GM20000 (cell line): ENCODE measurements at regions not wholly inside any gene's neighbourhood (a gene's known extent, or its start where the extent isn't known, plus 50 kb on each side); places are given as distances from the start of the nearest gene placed in this dataset.

ENCODE experiments used
- DNase-seq: peaks from one replicate; pipeline ENCODE4 v3.0.0; 2012; ENCODE audit warnings: low spot score
- TF ChIP-seq, protein P1 (sequence below): IDR thresholded peaks from 2 replicates; pipeline ENCODE4 v1.5.1; 2012; ENCODE audit warnings: mild to moderate bottlenecking, control low read depth; ENCODE audit errors: extremely low read depth, missing control alignments

GRCh38 chr2:146990311-146991054 lies 854.3 kb upstream of the ACVR2A start:
- no peak for DNase-seq
- TF ChIP-seq, protein P1, sequence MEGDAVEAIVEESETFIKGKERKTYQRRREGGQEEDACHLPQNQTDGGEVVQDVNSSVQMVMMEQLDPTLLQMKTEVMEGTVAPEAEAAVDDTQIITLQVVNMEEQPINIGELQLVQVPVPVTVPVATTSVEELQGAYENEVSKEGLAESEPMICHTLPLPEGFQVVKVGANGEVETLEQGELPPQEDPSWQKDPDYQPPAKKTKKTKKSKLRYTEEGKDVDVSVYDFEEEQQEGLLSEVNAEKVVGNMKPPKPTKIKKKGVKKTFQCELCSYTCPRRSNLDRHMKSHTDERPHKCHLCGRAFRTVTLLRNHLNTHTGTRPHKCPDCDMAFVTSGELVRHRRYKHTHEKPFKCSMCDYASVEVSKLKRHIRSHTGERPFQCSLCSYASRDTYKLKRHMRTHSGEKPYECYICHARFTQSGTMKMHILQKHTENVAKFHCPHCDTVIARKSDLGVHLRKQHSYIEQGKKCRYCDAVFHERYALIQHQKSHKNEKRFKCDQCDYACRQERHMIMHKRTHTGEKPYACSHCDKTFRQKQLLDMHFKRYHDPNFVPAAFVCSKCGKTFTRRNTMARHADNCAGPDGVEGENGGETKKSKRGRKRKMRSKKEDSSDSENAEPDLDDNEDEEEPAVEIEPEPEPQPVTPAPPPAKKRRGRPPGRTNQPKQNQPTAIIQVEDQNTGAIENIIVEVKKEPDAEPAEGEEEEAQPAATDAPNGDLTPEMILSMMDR = no peak

- TF ChIP-seq, protein P1 = no peak
Observed at GRCh38 chr2:146989741-146990140, 855.1 kb upstream of the ACVR2A start.

GRCh38 chr2:146987996-146988395 lies 856.8 kb upstream of the ACVR2A start:
- DNase-seq = no peak
- TF ChIP-seq, protein P1 = no peak

More at GRCh38 chr2:146989741-146990140, 855.1 kb upstream of the ACVR2A start:
- DNase-seq = no peak

GRCh38 chr2:146986161-146986560 lies 858.7 kb upstream of the ACVR2A start:
- no peak for DNase-seq
- TF ChIP-seq, protein P1 = no peak

DNA sequence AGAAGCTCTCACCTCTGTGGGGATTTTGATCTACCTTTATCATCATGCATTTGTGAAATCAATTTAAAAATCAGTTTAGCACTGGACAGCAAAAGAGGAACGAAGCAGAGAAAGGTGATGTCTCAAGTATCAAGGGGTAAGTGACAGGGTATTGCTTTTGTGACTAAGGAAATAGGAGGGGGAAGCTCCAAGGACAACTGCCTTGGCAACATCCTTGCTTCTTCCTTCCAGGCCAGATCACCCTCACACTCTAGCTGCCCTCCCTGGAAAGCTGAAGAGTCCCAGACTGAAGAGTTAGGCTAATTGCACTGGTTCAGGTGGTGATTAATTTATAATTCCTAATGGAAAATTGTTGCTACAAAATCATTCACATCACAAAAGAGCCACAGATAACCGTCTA lies 859.1 kb upstream of the ACVR2A start:
- DNase-seq = no peak
- TF ChIP-seq, protein P1 = no peak

DNA sequence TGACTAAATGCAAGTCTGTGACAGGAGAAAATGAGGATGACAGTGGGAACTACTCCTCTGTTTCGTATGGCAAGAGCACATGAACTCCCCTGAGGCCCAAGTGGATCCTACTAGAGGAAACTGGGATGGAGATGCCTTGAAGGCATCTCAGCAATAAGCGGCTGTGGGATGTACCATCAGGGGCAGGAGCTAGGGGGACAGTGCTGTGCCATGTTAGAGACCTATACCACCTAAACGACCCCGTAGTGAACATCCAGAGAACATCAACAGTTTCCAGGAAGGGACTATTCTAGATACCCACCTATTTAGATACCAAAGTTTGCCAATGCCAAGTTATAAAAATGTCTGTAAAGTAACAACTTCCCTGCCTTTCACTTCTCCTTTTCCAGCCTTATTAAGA lies 860.8 kb upstream of the ACVR2A start:
- no peak for DNase-seq
- TF ChIP-seq, protein P1 = no peak

GRCh38 chr2:146982393-146982846 lies 862.4 kb upstream of the ACVR2A start:
- TF ChIP-seq, protein P1 = no peak
- no peak for DNase-seq
